Ovary (tissue), 7 donors: ENCODE measurements at regions not wholly inside any gene's neighbourhood (a gene's known extent, or its start where the extent isn't known, plus 50 kb on each side); places are given as distances from the start of the nearest gene placed in this dataset. TPM values are rescaled to one million over a fixed set of nuclear protein-coding genes. Genes with fewer than 3 reads are reported as not detected.

ENCODE experiments used
- DNase-seq, 5 donors: peaks; one replicate each; pipeline ENCODE4 v3.0.0-alpha.2; 2019 to 2020
- H3K27ac ChIP-seq, 2 donors: fragments of 200-600 bp; one replicate each; pipeline versions ENCODE4 v1.5.1 to v1.8.0; 2019 to 2022
- H3K27me3 ChIP-seq: fragments of 200-600 bp; one replicate; pipeline ENCODE4 v1.8.0; 2022
- H3K36me3 ChIP-seq: fragments of 200-600 bp; sonication (generic); one replicate; pipeline ENCODE4 v1.5.1; 2019
- H3K4me1 ChIP-seq: one replicate; pipeline ENCODE4 v1.8.1; 2013; ENCODE audit warnings: mild to moderate bottlenecking, moderate library complexity; ENCODE audit not compliant: insufficient read depth
- H3K4me3 ChIP-seq: fragments of 200-600 bp; sonication (generic); one replicate; pipeline ENCODE4 v1.5.1; 2017
- H3K9me3 ChIP-seq, 2 donors: fragments of 200-600 bp in 1 of 2; sonication (generic) in 1 of 2; one replicate each; pipeline versions ENCODE4 v1.5.1 to v1.8.1; 2013 to 2019; ENCODE audit warnings: mild to moderate bottlenecking in 1 of 2, moderate library complexity in 1 of 2
- CTCF ChIP-seq, 3 donors: fragments of 450-650 bp in 2 of 3; fragments of 200-600 bp in 1 of 3; IDR thresholded peaks; one replicate each; pipeline versions ENCODE4 v1.5.1 to v1.8.0; 2016 to 2022; ENCODE audit warnings: antibody characterized with exemption in 3 of 3, mild to moderate bottlenecking in 1 of 3
- EP300 ChIP-seq: sonication (generic); formaldehyde crosslinking; IDR thresholded peaks from one replicate; pipeline ENCODE4 v1.6.1; 2017; ENCODE audit warnings: antibody characterized with exemption
- POLR2A ChIP-seq: fragments of 450-650 bp; IDR thresholded peaks from one replicate; pipeline ENCODE4 v1.6.1; 2017; ENCODE audit warnings: antibody characterized with exemption, mild to moderate bottlenecking, moderate library complexity
- WGBS, 3 donors: extraction: QIAGEN DNeasy Blood & Tissue Kit in 1 of 3; methylation state at CpG; one replicate each; pipeline versions ENCODE4 v1.1.5 to v1.1.7; 2013 to 2017; 5-methylcytosine and 5-hydroxymethylcytosine counted together
- intact Hi-C, 4 donors: fragments of 100-400 bp; cut with DNase I; formaldehyde crosslinking; loops; one replicate each; pipeline versions ENCODE4 v1.11.0 to v1.15.1; 2022 to 2023
- small RNA-seq: library from RNA; depleted of rRNA; stranded (forward); fragments of <200 nt; gene quantifications from one replicate; pipeline ENCODE3, GENCODE V24; 2016
- donor health status: DM: no; HTN: no; CAD: no; lungs with moderate emphysema.
- donor health status: DM: no; HTN: no; CAD: no.
- donor health status: Bipolar disorder and iron deficiency.
- donor health status: DM: no; HTN: no; CAD: no.
- donor health status: DM: yes; HTN: yes; CAD: no.

DNA sequence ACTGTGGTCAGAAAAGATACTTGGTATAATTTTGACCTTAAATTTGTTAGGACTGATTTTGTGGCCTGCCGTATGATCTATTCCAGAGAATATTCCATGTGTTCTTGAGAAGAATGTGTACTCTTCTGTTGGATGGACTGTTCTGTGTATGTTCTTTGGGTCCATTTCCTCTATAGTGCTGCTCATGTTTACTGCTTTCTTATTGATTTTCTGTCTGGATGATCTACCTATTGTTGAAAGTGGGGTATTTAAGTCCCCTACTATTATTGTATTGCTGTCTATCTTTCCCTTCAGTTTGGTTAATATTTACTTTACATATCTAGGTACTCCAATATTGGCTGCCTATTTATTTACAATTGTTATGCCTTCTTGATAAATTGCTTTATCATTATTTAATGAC, 298.4 kb downstream of the BCKDHB start:
- no peaks in the 10 kb centered on the region for H3K27me3 ChIP-seq
- TF ChIP-seq EP300 (no peak), POLR2A (no peak), CTCF (IDR thresholded peaks at IDR 0.05) (no peak)
- no peaks in the 10 kb centered on the region for H3K9me3 ChIP-seq
- no peak overlapping the region for H3K4me3 ChIP-seq
- no peak for DNase-seq
- intact Hi-C loops: no loop called here
- no peaks in the 10 kb centered on the region for H3K4me1 ChIP-seq
- no peak overlapping the region for H3K27ac ChIP-seq
- 95 to 100% (median 100%) methylated on average over 1 of the region's 1 CpG for WGBS, 3 donors
- no peaks in the 10 kb centered on the region for H3K36me3 ChIP-seq

DNA sequence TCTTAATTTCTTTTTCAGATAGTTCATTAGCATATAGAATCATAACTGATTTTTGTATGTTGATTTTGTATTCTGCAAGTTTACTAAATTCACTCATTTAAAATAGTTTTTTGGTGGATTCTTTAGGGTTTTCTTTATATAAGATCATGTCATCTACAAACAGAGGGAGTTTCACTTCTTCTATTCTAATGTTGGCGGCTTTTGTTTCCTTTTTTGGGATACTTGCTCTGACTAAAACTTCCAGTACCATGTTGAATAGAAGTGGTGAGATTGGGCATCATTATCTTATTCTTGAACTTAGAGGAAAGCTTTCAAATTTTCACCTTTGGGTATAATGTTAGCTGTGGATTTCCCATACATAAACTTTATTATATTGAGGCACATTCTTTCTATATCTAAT, 296.9 kb downstream of the BCKDHB start:
- no peaks in the 10 kb centered on the region for H3K36me3 ChIP-seq
- no peak overlapping the region for H3K4me3 ChIP-seq
- intact Hi-C loops: no loop called here
- no peak overlapping the region for H3K27ac ChIP-seq
- no peaks in the 10 kb centered on the region for H3K27me3 ChIP-seq
- 94 to 98% (median 97%) methylated on average over 1 of the region's 1 CpG for WGBS, 3 donors
- no peak for DNase-seq
- TF ChIP-seq EP300 (no peak), CTCF (IDR thresholded peaks at IDR 0.05) (no peak), POLR2A (no peak)
- H3K9me3 ChIP-seq: no peaks in the 10 kb centered on the region
- no peaks in the 10 kb centered on the region for H3K4me1 ChIP-seq

DNA sequence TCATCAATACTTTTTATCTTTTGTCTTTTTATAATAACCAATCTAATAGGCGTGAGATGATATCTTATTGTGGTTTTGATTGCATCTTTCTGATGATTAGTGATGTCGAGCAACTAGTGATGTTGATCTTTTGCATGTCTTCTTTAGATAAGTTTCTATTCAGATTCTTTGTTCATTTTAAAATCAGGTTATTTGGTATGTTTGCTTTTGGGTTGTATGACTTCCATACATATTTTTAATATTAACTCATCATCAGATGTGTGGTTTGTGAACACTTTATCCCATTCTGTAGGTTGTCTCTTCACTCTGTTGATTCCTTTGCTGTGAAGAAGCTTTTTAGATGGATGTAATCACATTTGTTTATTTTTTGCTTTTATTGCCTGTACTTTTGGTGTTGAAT, 295.8 kb downstream of the BCKDHB start:
- H3K27me3 ChIP-seq: no peaks in the 10 kb centered on the region
- H3K4me3 ChIP-seq: no peak overlapping the region
- 83 to 98% (median 95%) methylated on average over 2 of the region's 2 CpGs for WGBS, 3 donors
- no peaks in the 10 kb centered on the region for H3K9me3 ChIP-seq
- DNase-seq: no peak
- TF ChIP-seq EP300 (no peak), POLR2A (no peak), CTCF (IDR thresholded peaks at IDR 0.05) (no peak)
- intact Hi-C loops: no loop called here
- H3K36me3 ChIP-seq: no peaks in the 10 kb centered on the region
- H3K4me1 ChIP-seq: no peaks in the 10 kb centered on the region
- no peak overlapping the region for H3K27ac ChIP-seq

Small RNA genes in the stretch of these regions (small RNA-seq; reads per million reads assigned to genes)
- not detected for gene AL596028.1
- not detected for gene RNA5SP210
